HG03575 (cell line): ENCODE measurements at regions not wholly inside any gene's neighbourhood (a gene's known extent, or its start where the extent isn't known, plus 50 kb on each side); places are given as distances from the start of the nearest gene placed in this dataset.
"Not testable (repeated sequence)": the region's sequence is repeated elsewhere in the genome, so short reads cannot be mapped to it uniquely, and the experiment has no call there.

Experiments used
- ATAC-seq: cut with Tn5 transposase; IDR thresholded peaks from one replicate; pipeline ENCODE4 v1.9.1; 2021; ENCODE audit not compliant: unreplicated experiment, insufficient number of reproducible peaks, low FRiP score; ENCODE audit errors: extremely low read depth

GRCh38 chr15:98083203-98083910 is 122.9 kb downstream of the ARRDC4 start:
- ATAC-seq = no peak

GRCh38 chr15:98085003-98085639 is 124.6 kb downstream of the ARRDC4 start:
- no peak for ATAC-seq

GRCh38 chr15:98088307-98088945 is 127.9 kb downstream of the ARRDC4 start:
- not testable (repeated sequence) for ATAC-seq

GRCh38 chr15:98089352-98089751 is 128.8 kb downstream of the ARRDC4 start:
- ATAC-seq = not testable (repeated sequence)

GRCh38 chr15:98097986-98098385 is 137.5 kb downstream of the ARRDC4 start:
- ATAC-seq = not testable (repeated sequence)

- not testable (repeated sequence) for ATAC-seq
Observed at GRCh38 chr15:98100606-98101005, 140.1 kb downstream of the ARRDC4 start.

- no peak for ATAC-seq
Observed at GRCh38 chr15:98103570-98103969, 143.1 kb downstream of the ARRDC4 start.

GRCh38 chr15:98104386-98105151 is 144.1 kb downstream of the ARRDC4 start:
- ATAC-seq = not testable (repeated sequence)

- not testable (repeated sequence) for ATAC-seq
Observed at GRCh38 chr15:98106615-98107194, 146.2 kb downstream of the ARRDC4 start.

GRCh38 chr15:98111806-98112205 is 151.3 kb downstream of the ARRDC4 start:
- ATAC-seq = no peak

- ATAC-seq = no peak
Observed at GRCh38 chr15:98113327-98113726, 152.8 kb downstream of the ARRDC4 start.

- no peak for ATAC-seq
Observed at GRCh38 chr15:98120561-98120960, 160.1 kb downstream of the ARRDC4 start.

- ATAC-seq = no peak
Observed at GRCh38 chr15:98121536-98121935, 161.0 kb downstream of the ARRDC4 start.

GRCh38 chr15:98121957-98122356 is 161.5 kb downstream of the ARRDC4 start:
- ATAC-seq = no peak

GRCh38 chr15:98123297-98123696 is 162.8 kb downstream of the ARRDC4 start:
- no peak for ATAC-seq

GRCh38 chr15:98123834-98124233 is 163.3 kb downstream of the ARRDC4 start:
- no peak for ATAC-seq

- ATAC-seq = no peak
Observed at GRCh38 chr15:98124581-98124980, 164.1 kb downstream of the ARRDC4 start.

- no peak for ATAC-seq
Observed at GRCh38 chr15:98126326-98127085, 166.0 kb downstream of the ARRDC4 start.
